Suprapubic skin (tissue), 4 donors: ENCODE measurements at regions not wholly inside any gene's neighbourhood (a gene's known extent, or its start where the extent isn't known, plus 50 kb on each side); places are given as distances from the start of the nearest gene placed in this dataset.

Source experiments
- CTCF ChIP-seq, 2 donors: fragments of 200-600 bp in 1 of 2; fragments of 450-650 bp in 1 of 2; sonication (generic) in 1 of 2; IDR thresholded peaks; one replicate each; pipeline ENCODE4 v1.5.1; 2016 to 2019; ENCODE audit warnings: antibody characterized with exemption in 2 of 2, mild to moderate bottlenecking in 1 of 2, moderate library complexity in 1 of 2
- EP300 ChIP-seq: sonication (generic); formaldehyde crosslinking; IDR thresholded peaks from one replicate; pipeline ENCODE4 v1.6.1; 2017; ENCODE audit warnings: antibody characterized with exemption
- POLR2A ChIP-seq, 2 donors: fragments of 450-650 bp; IDR thresholded peaks; one replicate each; pipeline ENCODE4 v1.6.1; 2017; ENCODE audit warnings: antibody characterized with exemption in 2 of 2, mild to moderate bottlenecking in 2 of 2, moderate library complexity in 2 of 2
- POLR2AphosphoS5 ChIP-seq, 3 donors: sonication (generic); formaldehyde crosslinking; IDR thresholded peaks; one replicate each; pipeline ENCODE4 v1.6.1; 2017; ENCODE audit warnings: antibody characterized with exemption in 3 of 3

GRCh38 chr1:201618905-201619304 lies 80.0 kb downstream of the NAV1 start:
- TF ChIP-seq POLR2A (IDR thresholded peaks at IDR 0.05), result no peak
- TF ChIP-seq CTCF (IDR thresholded peaks at IDR 0.05), result no peak
- TF ChIP-seq EP300, result no peak
- no peak for TF ChIP-seq POLR2AphosphoS5 (IDR thresholded peaks at IDR 0.05)
